Testis (tissue), 2 donors: ENCODE measurements at regions not wholly inside any gene's neighbourhood (a gene's known extent, or its start where the extent isn't known, plus 50 kb on each side); places are given as distances from the start of the nearest gene placed in this dataset.

Experiments
- DNase-seq: peaks from one replicate; pipeline ENCODE4 v3.0.0-alpha.2; 2019
- H3K27ac ChIP-seq, 2 donors: fragments of 200-600 bp; sonication (generic); one replicate each; pipeline ENCODE4 v1.5.1; 2019
- H3K27me3 ChIP-seq: fragments of 200-600 bp; sonication (generic); one replicate; pipeline ENCODE4 v1.5.1; 2019
- H3K36me3 ChIP-seq: fragments of 200-600 bp; sonication (generic); one replicate; pipeline ENCODE4 v1.5.1; 2017; ENCODE audit warnings: low read depth; ENCODE audit errors: missing control alignments
- H3K4me1 ChIP-seq: fragments of 200-600 bp; sonication (generic); one replicate; pipeline ENCODE4 v1.5.1; 2019
- H3K4me3 ChIP-seq, 2 donors: fragments of 200-600 bp; sonication (generic); one replicate each; pipeline ENCODE4 v1.5.1; 2017 to 2019
- H3K9me3 ChIP-seq: fragments of 200-600 bp; sonication (generic); one replicate; pipeline ENCODE4 v1.5.1; 2017
- CTCF ChIP-seq, 3 experiments: fragments of 450-650 bp in 2 of 3; fragments of 200-600 bp in 1 of 3; sonication (generic) in 1 of 3; IDR thresholded peaks; one replicate each; pipeline ENCODE4 v1.5.1; 2016 to 2019; ENCODE audit warnings: antibody characterized with exemption in 3 of 3, mild to moderate bottlenecking in 2 of 3, moderate library complexity in 1 of 3
- POLR2A ChIP-seq: fragments of 450-650 bp; IDR thresholded peaks from one replicate; pipeline ENCODE4 v1.6.1; 2017; ENCODE audit warnings: antibody characterized with exemption, mild to moderate bottlenecking, moderate library complexity
- WGBS, 2 donors: methylation state at CpG; one replicate each; pipeline ENCODE4 v1.1.5; 2018; 5-methylcytosine and 5-hydroxymethylcytosine counted together
- intact Hi-C: fragments of 100-400 bp; cut with DNase I; formaldehyde crosslinking; loops from one replicate; pipeline ENCODE4 v1.15.1; 2023; ENCODE audit warnings: low total_unique reads

- DNase-seq, result peak; percentile 89
- H3K4me3 ChIP-seq, result no peak overlapping the region
- no peak overlapping the region for H3K27ac ChIP-seq
- intact Hi-C loops, result loop anchor here (5.0 kb wide), 1 partner anchor 182 kb away; no protein-coding TSS in a partner anchor
- H3K9me3 ChIP-seq, result no peaks in the 10 kb centered on the region
- peaks cover 9% of the 10 kb centered on the region for H3K4me1 ChIP-seq
- peak; percentile 80 to 92 (median 85) for TF ChIP-seq CTCF (IDR thresholded peaks at IDR 0.05)
- no peak for TF ChIP-seq POLR2A
- H3K36me3 ChIP-seq, result no peaks in the 10 kb centered on the region
- 29 to 31% methylated on average over 6 of the region's 6 CpGs for WGBS, 2 donors
- H3K27me3 ChIP-seq, result no peaks in the 10 kb centered on the region
Observed at GRCh38 chr3:30199096-30199759, 407.2 kb upstream of the TGFBR2 start.

GRCh38 chr3:30199855-30200254 is 406.5 kb upstream of the TGFBR2 start:
- H3K9me3 ChIP-seq, result no peaks in the 10 kb centered on the region
- no peaks in the 10 kb centered on the region for H3K36me3 ChIP-seq
- no peaks in the 10 kb centered on the region for H3K27me3 ChIP-seq
- DNase-seq, result no peak
- peaks cover 9% of the 10 kb centered on the region for H3K4me1 ChIP-seq
- no peak overlapping the region for H3K27ac ChIP-seq
- 65 to 80% methylated on average over 3 of the region's 3 CpGs for WGBS, 2 donors
- no peak for TF ChIP-seq CTCF (IDR thresholded peaks at IDR 0.05)
- no peak for TF ChIP-seq POLR2A
- intact Hi-C loops, result loop anchor here (5.0 kb wide), 1 partner anchor 183 kb away; no protein-coding TSS in a partner anchor
- H3K4me3 ChIP-seq, result no peak overlapping the region

- Histone ChIP-seq H3K9me3 (no peaks in the 10 kb centered on the region), H3K4me1 (peaks cover 9% of the 10 kb centered on the region), H3K4me3 (no peak overlapping the region), H3K27ac (no peak overlapping the region), H3K27me3 (no peaks in the 10 kb centered on the region), H3K36me3 (no peaks in the 10 kb centered on the region)
- intact Hi-C loops, result no loop called here
- TF ChIP-seq POLR2A (no peak), CTCF (IDR thresholded peaks at IDR 0.05) (no peak)
- no peak for DNase-seq
Observed at GRCh38 chr3:30201715-30202114, 404.7 kb upstream of the TGFBR2 start.

- intact Hi-C loops, result no loop called here
- no peaks in the 10 kb centered on the region for H3K27me3 ChIP-seq
- no peak for DNase-seq
- no peaks in the 10 kb centered on the region for H3K9me3 ChIP-seq
- 95 to 97% methylated on average over 2 of the region's 2 CpGs for WGBS, 2 donors
- TF ChIP-seq CTCF (IDR thresholded peaks at IDR 0.05), result no peak
- no peak for TF ChIP-seq POLR2A
- H3K27ac ChIP-seq, result no peak overlapping the region
- H3K4me3 ChIP-seq, result no peak overlapping the region
- H3K36me3 ChIP-seq, result no peaks in the 10 kb centered on the region
- peaks cover 5% of the 10 kb centered on the region for H3K4me1 ChIP-seq
Observed at GRCh38 chr3:30203301-30203700, 403.1 kb upstream of the TGFBR2 start.

- Histone ChIP-seq H3K27me3 (no peaks in the 10 kb centered on the region), H3K4me1 (no peaks in the 10 kb centered on the region), H3K9me3 (no peaks in the 10 kb centered on the region), H3K4me3 (no peak overlapping the region), H3K36me3 (no peaks in the 10 kb centered on the region), H3K27ac (no peak overlapping the region)
- DNase-seq, result no peak
- intact Hi-C loops, result no loop called here
- TF ChIP-seq POLR2A (no peak), CTCF (IDR thresholded peaks at IDR 0.05) (no peak)
Observed at GRCh38 chr3:30204126-30204525, 402.3 kb upstream of the TGFBR2 start.
